ENCODE measurements at regions not wholly inside any gene's neighbourhood (a gene's known extent, or its start where the extent isn't known, plus 50 kb on each side); places are given as distances from the start of the nearest gene placed in this dataset.

DNA sequence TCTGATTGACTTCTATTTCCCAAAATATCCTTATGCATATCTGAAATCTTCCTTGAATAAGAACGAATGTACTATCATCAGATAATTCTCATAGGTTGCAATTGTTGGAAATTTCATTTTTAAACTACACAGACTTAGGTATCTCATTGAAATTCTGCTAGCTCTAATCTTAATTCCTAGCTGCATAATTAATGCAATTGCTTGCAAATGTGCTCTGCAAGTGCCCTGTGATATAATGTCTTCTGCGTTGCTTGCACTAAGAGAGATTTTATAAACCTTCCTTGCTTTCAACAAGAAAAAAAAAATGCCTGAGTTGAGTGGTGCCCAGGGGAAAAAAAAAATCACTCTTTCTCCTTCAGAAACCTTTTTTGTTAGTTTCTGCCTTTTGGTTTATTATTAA lies 354.9 kb downstream of the TFAP2A start:
- no peaks in the 10 kb centered on the region for H3K4me1 ChIP-seq (ENCODE audit: control insufficient read depth, insufficient read depth, low read length)
- no peak overlapping the region for H3K23ac ChIP-seq (ENCODE audit: low read depth, low read length)
- ATAC-seq (ENCODE audit: low read depth) (no peak), DNase-seq (no peak)
- H3K18ac ChIP-seq (ENCODE audit: low read depth, low read length) = no peak overlapping the region
- no peaks in the 10 kb centered on the region for H4K20me1 ChIP-seq (ENCODE audit: insufficient read depth, low read length)
- H3K14ac ChIP-seq (replicated peaks; ENCODE audit: low read depth, low read length) = no peak overlapping the region
- H3K4me3 ChIP-seq (ENCODE audit: insufficient read depth, low read depth, low read length) = no peak overlapping the region
- no CpG with 5 or more reads among the region's 2 CpGs for whole genome bisulfite sequencing, 2 experiments (ENCODE audit: extremely low coverage in 2 of 2, insufficient read length in 1 of 2)
- intact Hi-C loops (cut with micrococcal nuclease) (no loop called here), in situ Hi-C loops (cut with MboI; ENCODE audit: low sequenced_read_pairs) (no loop called here), dilution Hi-C loops (cut with HindIII; ENCODE audit: low sequenced_read_pairs, unreplicated experiment) (no loop called here)
- BruUV-seq (replicated peaks) = no TSS peak
- H4K5ac ChIP-seq (ENCODE audit: low read depth, low read length) = no peak overlapping the region
- H3K9me1 ChIP-seq (ENCODE audit: insufficient read depth, low read length) = no peaks in the 10 kb centered on the region
- no peak overlapping the region for H2AFZ ChIP-seq (replicated peaks; ENCODE audit: low read length, poor library complexity)
- no peak overlapping the region for H2BK15ac ChIP-seq (ENCODE audit: low read depth, low read length)
- no peak overlapping the region for H4K91ac ChIP-seq (ENCODE audit: insufficient read depth, low read depth, low read length)
- H3K27ac ChIP-seq (ENCODE audit: insufficient read depth, low read length) = no peak overlapping the region
- H2AK9ac ChIP-seq (replicated peaks; ENCODE audit: low read depth, low read length, poor library complexity) = no peak overlapping the region
- H3K79me1 ChIP-seq (ENCODE audit: low read depth in 1 of 2, low read length in 2 of 2) = no peaks in the 10 kb centered on the region
- H2BK5ac ChIP-seq (ENCODE audit: low read depth, low read length, poor library complexity, severe bottlenecking) = no peak overlapping the region
- H3K4me2 ChIP-seq (ENCODE audit: low read depth, low read length) = no peak overlapping the region
- H2BK20ac ChIP-seq (ENCODE audit: low read depth, low read length) = no peak overlapping the region
- no peak overlapping the region for H3K9ac ChIP-seq (ENCODE audit: low read depth, low read length)
- H3K9me3 ChIP-seq (ENCODE audit: control insufficient read depth, insufficient read depth, low read length) = peaks cover 9% of the 10 kb centered on the region
- H3K27me3 ChIP-seq (ENCODE audit: control insufficient read depth, insufficient read depth, low read length) = no peaks in the 10 kb centered on the region
- H3K56ac ChIP-seq (ENCODE audit: extremely low read depth, insufficient read depth, low read length) = no peak overlapping the region
- no peak overlapping the region for H4K8ac ChIP-seq (ENCODE audit: low read depth in 2 of 2, low read length in 2 of 2)
- H2BK120ac ChIP-seq (ENCODE audit: low read depth, low read length) = no peak overlapping the region
- POLR2A ChIA-PET (ENCODE audit: unreplicated experiment) = no interaction called here
- CTCF ChIA-PET = no interaction called here
- H3K4ac ChIP-seq (ENCODE audit: low read depth, low read length) = no peak overlapping the region
- no peaks in the 10 kb centered on the region for H3K36me3 ChIP-seq (ENCODE audit: control insufficient read depth, insufficient read depth, low read length)
- no peak for TF ChIP-seq MXI1 (IDR thresholded peaks at IDR 0.05; ENCODE audit: borderline replicate concordance, low read depth, low read length)
- TF ChIP-seq RCOR1 (IDR thresholded peaks at IDR 0.05; ENCODE audit: insufficient replicate concordance, low read length) = no peak
- no peak for TF ChIP-seq POLR2A (IDR thresholded peaks at IDR 0.05; ENCODE audit: low read depth, low read length)
- TF ChIP-seq BHLHE40 (IDR thresholded peaks at IDR 0.05; ENCODE audit: low read depth, low read length) = no peak
- no peak for TF ChIP-seq RFX5 (IDR thresholded peaks at IDR 0.05; ENCODE audit: low read depth, low read length)
- TF ChIP-seq RAD21 (IDR thresholded peaks at IDR 0.05; ENCODE audit: low read length) = no peak
- TF ChIP-seq SMC3 (IDR thresholded peaks at IDR 0.05; ENCODE audit: low read depth, low read length) = no peak
- TF ChIP-seq, protein P1, sequence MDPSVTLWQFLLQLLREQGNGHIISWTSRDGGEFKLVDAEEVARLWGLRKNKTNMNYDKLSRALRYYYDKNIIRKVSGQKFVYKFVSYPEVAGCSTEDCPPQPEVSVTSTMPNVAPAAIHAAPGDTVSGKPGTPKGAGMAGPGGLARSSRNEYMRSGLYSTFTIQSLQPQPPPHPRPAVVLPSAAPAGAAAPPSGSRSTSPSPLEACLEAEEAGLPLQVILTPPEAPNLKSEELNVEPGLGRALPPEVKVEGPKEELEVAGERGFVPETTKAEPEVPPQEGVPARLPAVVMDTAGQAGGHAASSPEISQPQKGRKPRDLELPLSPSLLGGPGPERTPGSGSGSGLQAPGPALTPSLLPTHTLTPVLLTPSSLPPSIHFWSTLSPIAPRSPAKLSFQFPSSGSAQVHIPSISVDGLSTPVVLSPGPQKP (IDR thresholded peaks at IDR 0.05; ENCODE audit: borderline replicate concordance, low read depth, low read length) = no peak
- TF ChIP-seq, protein P2, sequence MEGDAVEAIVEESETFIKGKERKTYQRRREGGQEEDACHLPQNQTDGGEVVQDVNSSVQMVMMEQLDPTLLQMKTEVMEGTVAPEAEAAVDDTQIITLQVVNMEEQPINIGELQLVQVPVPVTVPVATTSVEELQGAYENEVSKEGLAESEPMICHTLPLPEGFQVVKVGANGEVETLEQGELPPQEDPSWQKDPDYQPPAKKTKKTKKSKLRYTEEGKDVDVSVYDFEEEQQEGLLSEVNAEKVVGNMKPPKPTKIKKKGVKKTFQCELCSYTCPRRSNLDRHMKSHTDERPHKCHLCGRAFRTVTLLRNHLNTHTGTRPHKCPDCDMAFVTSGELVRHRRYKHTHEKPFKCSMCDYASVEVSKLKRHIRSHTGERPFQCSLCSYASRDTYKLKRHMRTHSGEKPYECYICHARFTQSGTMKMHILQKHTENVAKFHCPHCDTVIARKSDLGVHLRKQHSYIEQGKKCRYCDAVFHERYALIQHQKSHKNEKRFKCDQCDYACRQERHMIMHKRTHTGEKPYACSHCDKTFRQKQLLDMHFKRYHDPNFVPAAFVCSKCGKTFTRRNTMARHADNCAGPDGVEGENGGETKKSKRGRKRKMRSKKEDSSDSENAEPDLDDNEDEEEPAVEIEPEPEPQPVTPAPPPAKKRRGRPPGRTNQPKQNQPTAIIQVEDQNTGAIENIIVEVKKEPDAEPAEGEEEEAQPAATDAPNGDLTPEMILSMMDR (conservative IDR thresholded peaks at IDR 0.05; ENCODE audit: low read depth, low read length) = no peak
- TF ChIP-seq MAFK (IDR thresholded peaks at IDR 0.05; ENCODE audit: low read depth, low read length) = no peak
- TF ChIP-seq CHD1 (IDR thresholded peaks at IDR 0.05; ENCODE audit: low read depth, low read length) = no peak
- no peak for TF ChIP-seq MAZ (IDR thresholded peaks at IDR 0.05; ENCODE audit: borderline replicate concordance, low read depth, low read length)
- TF ChIP-seq, protein P3, sequence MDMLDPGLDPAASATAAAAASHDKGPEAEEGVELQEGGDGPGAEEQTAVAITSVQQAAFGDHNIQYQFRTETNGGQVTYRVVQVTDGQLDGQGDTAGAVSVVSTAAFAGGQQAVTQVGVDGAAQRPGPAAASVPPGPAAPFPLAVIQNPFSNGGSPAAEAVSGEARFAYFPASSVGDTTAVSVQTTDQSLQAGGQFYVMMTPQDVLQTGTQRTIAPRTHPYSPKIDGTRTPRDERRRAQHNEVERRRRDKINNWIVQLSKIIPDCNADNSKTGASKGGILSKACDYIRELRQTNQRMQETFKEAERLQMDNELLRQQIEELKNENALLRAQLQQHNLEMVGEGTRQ (IDR thresholded peaks at IDR 0.05; ENCODE audit: low read depth, low read length) = no peak
- TF ChIP-seq CEBPB (IDR thresholded peaks at IDR 0.05; ENCODE audit: low read depth, low read length) = no peak
- TF ChIP-seq NFE2L2 (IDR thresholded peaks at IDR 0.05; ENCODE audit: low read depth, low read length) = no peak
- TF ChIP-seq FOS (IDR thresholded peaks at IDR 0.05; ENCODE audit: low read depth, low read length) = no peak
- no peak overlapping the region for H2AK5ac ChIP-seq (ENCODE audit: low read depth, low read length)
